KOPT-K1 (cell line): ENCODE measurements at regions not wholly inside any gene's neighbourhood (a gene's known extent, or its start where the extent isn't known, plus 50 kb on each side); places are given as distances from the start of the nearest gene placed in this dataset.

Experiments used
- H3K27ac ChIP-seq: fragments of 200-600 bp; sonication (generic); 2 replicates; pipeline ENCODE4 v1.5.1; 2016; ENCODE audit warnings: antibody characterized with exemption, mild to moderate bottlenecking, low read depth, low read length; ENCODE audit not compliant: poor library complexity, severe bottlenecking
- H3K36me3 ChIP-seq: fragments of 200-600 bp; sonication (generic); 2 replicates; pipeline ENCODE4 v1.5.1; 2017; ENCODE audit warnings: antibody characterized with exemption, mild to moderate bottlenecking, low read length, moderate library complexity; ENCODE audit not compliant: insufficient read depth
- H3K9me3 ChIP-seq: fragments of 200-600 bp; sonication (generic); 2 replicates; pipeline ENCODE4 v1.5.1; 2017; ENCODE audit warnings: antibody characterized with exemption, low read length, mild to moderate bottlenecking; ENCODE audit not compliant: insufficient read depth, poor library complexity, severe bottlenecking

GRCh38 chr14:28515571-28515970, 251.0 kb upstream of the FOXG1 start:
- Histone ChIP-seq H3K9me3 (no peaks in the 10 kb centered on the region), H3K36me3 (no peaks in the 10 kb centered on the region), H3K27ac (no peak overlapping the region)

GRCh38 chr14:28536889-28537288, 229.7 kb upstream of the FOXG1 start:
- H3K36me3 ChIP-seq, result no peaks in the 10 kb centered on the region
- H3K9me3 ChIP-seq, result no peaks in the 10 kb centered on the region
- H3K27ac ChIP-seq, result no peak overlapping the region

- H3K36me3 ChIP-seq, result no peaks in the 10 kb centered on the region
- no peak overlapping the region for H3K27ac ChIP-seq
- H3K9me3 ChIP-seq, result no peaks in the 10 kb centered on the region
Measured at GRCh38 chr14:28542040-28542439, 224.5 kb upstream of the FOXG1 start.

GRCh38 chr14:28565345-28565744, 201.2 kb upstream of the FOXG1 start:
- no peaks in the 10 kb centered on the region for H3K36me3 ChIP-seq
- no peak overlapping the region for H3K27ac ChIP-seq
- H3K9me3 ChIP-seq, result no peaks in the 10 kb centered on the region

- no peaks in the 10 kb centered on the region for H3K36me3 ChIP-seq
- no peaks in the 10 kb centered on the region for H3K9me3 ChIP-seq
- H3K27ac ChIP-seq, result no peak overlapping the region
Measured at GRCh38 chr14:28570391-28570790, 196.2 kb upstream of the FOXG1 start.

GRCh38 chr14:28571636-28572035, 195.0 kb upstream of the FOXG1 start:
- Histone ChIP-seq H3K27ac (no peak overlapping the region), H3K36me3 (no peaks in the 10 kb centered on the region), H3K9me3 (no peaks in the 10 kb centered on the region)

GRCh38 chr14:28576523-28576922, 190.1 kb upstream of the FOXG1 start:
- no peaks in the 10 kb centered on the region for H3K9me3 ChIP-seq
- no peaks in the 10 kb centered on the region for H3K36me3 ChIP-seq
- no peak overlapping the region for H3K27ac ChIP-seq

- Histone ChIP-seq H3K9me3 (no peaks in the 10 kb centered on the region), H3K27ac (no peak overlapping the region), H3K36me3 (no peaks in the 10 kb centered on the region)
Measured at GRCh38 chr14:28577187-28577586, 189.4 kb upstream of the FOXG1 start.

GRCh38 chr14:28577711-28578131, 188.9 kb upstream of the FOXG1 start:
- Histone ChIP-seq H3K27ac (no peak overlapping the region), H3K9me3 (no peaks in the 10 kb centered on the region), H3K36me3 (no peaks in the 10 kb centered on the region)

GRCh38 chr14:28584951-28585350, 181.6 kb upstream of the FOXG1 start:
- H3K9me3 ChIP-seq, result no peaks in the 10 kb centered on the region
- no peaks in the 10 kb centered on the region for H3K36me3 ChIP-seq
- H3K27ac ChIP-seq, result no peak overlapping the region

GRCh38 chr14:28589792-28590191, 176.8 kb upstream of the FOXG1 start:
- Histone ChIP-seq H3K9me3 (no peaks in the 10 kb centered on the region), H3K27ac (no peak overlapping the region), H3K36me3 (no peaks in the 10 kb centered on the region)

- Histone ChIP-seq H3K27ac (no peak overlapping the region), H3K9me3 (no peaks in the 10 kb centered on the region), H3K36me3 (no peaks in the 10 kb centered on the region)
Measured at GRCh38 chr14:28596391-28596790, 170.2 kb upstream of the FOXG1 start.

GRCh38 chr14:28599191-28599590, 167.4 kb upstream of the FOXG1 start:
- Histone ChIP-seq H3K27ac (no peak overlapping the region), H3K36me3 (no peaks in the 10 kb centered on the region), H3K9me3 (no peaks in the 10 kb centered on the region)

GRCh38 chr14:28599605-28600004, 167.0 kb upstream of the FOXG1 start:
- H3K27ac ChIP-seq, result no peak overlapping the region
- H3K9me3 ChIP-seq, result no peaks in the 10 kb centered on the region
- H3K36me3 ChIP-seq, result no peaks in the 10 kb centered on the region

GRCh38 chr14:28603606-28604005, 163.0 kb upstream of the FOXG1 start:
- no peaks in the 10 kb centered on the region for H3K9me3 ChIP-seq
- H3K27ac ChIP-seq, result no peak overlapping the region
- no peaks in the 10 kb centered on the region for H3K36me3 ChIP-seq

GRCh38 chr14:28607661-28608060, 158.9 kb upstream of the FOXG1 start:
- no peaks in the 10 kb centered on the region for H3K36me3 ChIP-seq
- H3K9me3 ChIP-seq, result no peaks in the 10 kb centered on the region
- no peak overlapping the region for H3K27ac ChIP-seq

- no peaks in the 10 kb centered on the region for H3K36me3 ChIP-seq
- no peak overlapping the region for H3K27ac ChIP-seq
- no peaks in the 10 kb centered on the region for H3K9me3 ChIP-seq
Measured at GRCh38 chr14:28608443-28608842, 158.1 kb upstream of the FOXG1 start.
